ENCODE measurements at regions not wholly inside any gene's neighbourhood (a gene's known extent, or its start where the extent isn't known, plus 50 kb on each side); places are given as distances from the start of the nearest gene placed in this dataset.

- TF ChIP-seq CTCF (IDR thresholded peaks at IDR 0.05) (no peak), ZFX (IDR thresholded peaks at IDR 0.05; ENCODE audit: borderline replicate concordance) (no peak)
These were observed 111.6 kb upstream of the ZBTB40 start for GRCh38 chr1:22340066-22340465.
